ENCODE measurements at regions not wholly inside any gene's neighbourhood (a gene's known extent, or its start where the extent isn't known, plus 50 kb on each side); places are given as distances from the start of the nearest gene placed in this dataset.

- TF ChIP-seq, protein P1, sequence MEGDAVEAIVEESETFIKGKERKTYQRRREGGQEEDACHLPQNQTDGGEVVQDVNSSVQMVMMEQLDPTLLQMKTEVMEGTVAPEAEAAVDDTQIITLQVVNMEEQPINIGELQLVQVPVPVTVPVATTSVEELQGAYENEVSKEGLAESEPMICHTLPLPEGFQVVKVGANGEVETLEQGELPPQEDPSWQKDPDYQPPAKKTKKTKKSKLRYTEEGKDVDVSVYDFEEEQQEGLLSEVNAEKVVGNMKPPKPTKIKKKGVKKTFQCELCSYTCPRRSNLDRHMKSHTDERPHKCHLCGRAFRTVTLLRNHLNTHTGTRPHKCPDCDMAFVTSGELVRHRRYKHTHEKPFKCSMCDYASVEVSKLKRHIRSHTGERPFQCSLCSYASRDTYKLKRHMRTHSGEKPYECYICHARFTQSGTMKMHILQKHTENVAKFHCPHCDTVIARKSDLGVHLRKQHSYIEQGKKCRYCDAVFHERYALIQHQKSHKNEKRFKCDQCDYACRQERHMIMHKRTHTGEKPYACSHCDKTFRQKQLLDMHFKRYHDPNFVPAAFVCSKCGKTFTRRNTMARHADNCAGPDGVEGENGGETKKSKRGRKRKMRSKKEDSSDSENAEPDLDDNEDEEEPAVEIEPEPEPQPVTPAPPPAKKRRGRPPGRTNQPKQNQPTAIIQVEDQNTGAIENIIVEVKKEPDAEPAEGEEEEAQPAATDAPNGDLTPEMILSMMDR (IDR thresholded peaks at IDR 0.05): no peak
- TF ChIP-seq POLR2A (IDR thresholded peaks at IDR 0.05): no peak
These were observed 130.7 kb downstream of the ADAM29 start for GRCh38 chr4:175048906-175049305.

All from adrenal gland (tissue), 5 donors.